ENCODE measurements at regions not wholly inside any gene's neighbourhood (a gene's known extent, or its start where the extent isn't known, plus 50 kb on each side); places are given as distances from the start of the nearest gene placed in this dataset.

- Histone ChIP-seq H3K36me3 (ENCODE audit: control insufficient read depth, insufficient read depth, low read length) (no peaks in the 10 kb centered on the region), H3K27me3 (ENCODE audit: control insufficient read depth, insufficient read depth, low read length) (no peaks in the 10 kb centered on the region), H3K9me3 (ENCODE audit: control insufficient read depth, insufficient read depth, low read length) (no peaks in the 10 kb centered on the region), H3K4me3 (ENCODE audit: low read depth, low read length) (no peak overlapping the region), H3K27ac (ENCODE audit: low read depth, low read length) (no peak overlapping the region), H3K4me1 (ENCODE audit: control insufficient read depth, insufficient read depth, low read length) (peaks cover 3% of the 10 kb centered on the region)
- no peak for DNase-seq (ENCODE audit: low read depth in 4 of 6, low spot score in 6 of 6)
- WGBS (ENCODE audit: insufficient coverage), result no CpG with 5 or more reads among the region's 3 CpGs
Measured at GRCh38 chr7:67590649-67591048, 594.0 kb downstream of the TYW1 start.

DNA sequence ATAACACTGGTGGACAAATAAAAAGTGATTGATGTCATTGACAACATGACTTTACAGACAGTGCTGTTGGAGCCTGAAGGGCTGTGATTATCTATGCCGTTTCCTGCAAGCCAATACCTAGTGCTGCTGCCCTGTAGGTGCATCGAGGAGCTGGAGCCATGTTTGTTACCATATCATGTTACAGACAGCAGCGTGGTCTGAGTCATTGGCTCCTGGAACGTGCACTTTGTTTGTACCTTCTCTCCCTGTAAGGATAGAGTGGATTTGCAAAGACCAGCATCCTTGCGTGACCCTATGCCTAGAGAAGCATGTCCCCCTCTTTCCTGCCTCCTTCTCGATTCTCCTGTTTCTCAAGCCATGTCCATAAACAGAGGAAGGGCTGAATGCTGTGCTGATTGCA lies 597.2 kb downstream of the TYW1 start:
- Histone ChIP-seq H3K27me3 (ENCODE audit: control insufficient read depth, insufficient read depth, low read length) (no peaks in the 10 kb centered on the region), H3K27ac (ENCODE audit: low read depth, low read length) (no peak overlapping the region), H3K9me3 (ENCODE audit: control insufficient read depth, insufficient read depth, low read length) (no peaks in the 10 kb centered on the region), H3K4me3 (ENCODE audit: low read depth, low read length) (no peak overlapping the region), H3K36me3 (ENCODE audit: control insufficient read depth, insufficient read depth, low read length) (no peaks in the 10 kb centered on the region), H3K4me1 (ENCODE audit: control insufficient read depth, insufficient read depth, low read length) (peaks cover under 1% of the 10 kb centered on the region)
- WGBS (ENCODE audit: insufficient coverage), result 40% methylated on average over 3 of the region's 6 CpGs
- no peak for DNase-seq (ENCODE audit: low read depth in 4 of 6, low spot score in 6 of 6)

- Histone ChIP-seq H3K27ac (ENCODE audit: low read depth, low read length) (no peak overlapping the region), H3K4me3 (ENCODE audit: low read depth, low read length) (no peak overlapping the region), H3K27me3 (ENCODE audit: control insufficient read depth, insufficient read depth, low read length) (no peaks in the 10 kb centered on the region), H3K9me3 (ENCODE audit: control insufficient read depth, insufficient read depth, low read length) (no peaks in the 10 kb centered on the region), H3K36me3 (ENCODE audit: control insufficient read depth, insufficient read depth, low read length) (no peaks in the 10 kb centered on the region), H3K4me1 (ENCODE audit: control insufficient read depth, insufficient read depth, low read length) (no peaks in the 10 kb centered on the region)
- DNase-seq (ENCODE audit: low read depth in 4 of 6, low spot score in 6 of 6), result peak in 2 of 6 donors; percentile 29 to 89
- 75% methylated on average over 9 of the region's 15 CpGs for WGBS (ENCODE audit: insufficient coverage)
Measured at GRCh38 chr7:67595431-67596180, 599.0 kb downstream of the TYW1 start.

DNA sequence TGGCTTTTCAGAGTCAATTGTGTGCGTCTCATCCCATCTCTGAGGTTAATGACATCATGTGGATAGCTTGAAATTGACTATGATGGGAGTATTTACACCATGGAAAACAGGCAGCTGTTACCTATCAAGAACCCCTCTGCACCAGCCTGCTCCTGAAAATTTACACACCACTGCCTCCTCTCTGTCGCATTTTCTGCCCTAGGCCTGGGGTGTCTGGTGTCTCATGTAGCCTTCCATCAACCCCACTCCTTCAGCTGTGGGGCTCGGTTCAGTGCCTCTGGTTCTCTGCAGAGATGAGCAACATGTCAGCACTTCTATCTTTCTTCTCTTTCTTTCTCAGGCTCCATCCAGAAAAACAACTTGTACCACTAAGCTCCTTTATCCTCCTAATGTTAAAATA lies 600.5 kb downstream of the TYW1 start:
- 97% methylated on average over 2 of the region's 3 CpGs for WGBS (ENCODE audit: insufficient coverage)

DNA sequence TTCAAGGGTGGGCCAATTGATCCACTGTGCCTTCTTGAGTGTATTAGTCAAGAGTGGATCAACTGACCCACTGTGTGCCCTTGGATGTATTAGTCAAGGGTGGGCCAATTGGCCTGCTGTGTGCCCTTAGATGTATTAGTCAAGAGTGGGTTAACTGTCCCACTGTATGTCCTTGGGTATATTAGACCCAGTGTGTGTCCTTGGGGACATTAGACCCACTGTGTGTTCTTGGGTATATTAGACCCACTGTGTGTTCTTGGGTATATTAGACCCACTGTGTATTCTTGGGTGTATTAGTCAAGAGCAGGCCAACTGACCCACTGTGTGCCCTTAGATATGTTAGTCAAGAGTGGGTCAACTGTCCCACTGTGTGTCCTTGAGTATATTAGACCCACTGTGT lies 601.8 kb downstream of the TYW1 start:
- no peaks in the 10 kb centered on the region for H3K4me1 ChIP-seq (ENCODE audit: control insufficient read depth, insufficient read depth, low read length)
- no peak for DNase-seq (ENCODE audit: low read depth in 4 of 6, low spot score in 6 of 6)

More for the DNA sequence above, 600.5 kb downstream of the TYW1 start:
- Histone ChIP-seq H3K4me1 (ENCODE audit: control insufficient read depth, insufficient read depth, low read length) (no peaks in the 10 kb centered on the region), H3K27me3 (ENCODE audit: control insufficient read depth, insufficient read depth, low read length) (no peaks in the 10 kb centered on the region), H3K4me3 (ENCODE audit: low read depth, low read length) (no peak overlapping the region), H3K27ac (ENCODE audit: low read depth, low read length) (no peak overlapping the region), H3K36me3 (ENCODE audit: control insufficient read depth, insufficient read depth, low read length) (no peaks in the 10 kb centered on the region), H3K9me3 (ENCODE audit: control insufficient read depth, insufficient read depth, low read length) (no peaks in the 10 kb centered on the region)
- DNase-seq (ENCODE audit: low read depth in 4 of 6, low spot score in 6 of 6), result no peak

DNA sequence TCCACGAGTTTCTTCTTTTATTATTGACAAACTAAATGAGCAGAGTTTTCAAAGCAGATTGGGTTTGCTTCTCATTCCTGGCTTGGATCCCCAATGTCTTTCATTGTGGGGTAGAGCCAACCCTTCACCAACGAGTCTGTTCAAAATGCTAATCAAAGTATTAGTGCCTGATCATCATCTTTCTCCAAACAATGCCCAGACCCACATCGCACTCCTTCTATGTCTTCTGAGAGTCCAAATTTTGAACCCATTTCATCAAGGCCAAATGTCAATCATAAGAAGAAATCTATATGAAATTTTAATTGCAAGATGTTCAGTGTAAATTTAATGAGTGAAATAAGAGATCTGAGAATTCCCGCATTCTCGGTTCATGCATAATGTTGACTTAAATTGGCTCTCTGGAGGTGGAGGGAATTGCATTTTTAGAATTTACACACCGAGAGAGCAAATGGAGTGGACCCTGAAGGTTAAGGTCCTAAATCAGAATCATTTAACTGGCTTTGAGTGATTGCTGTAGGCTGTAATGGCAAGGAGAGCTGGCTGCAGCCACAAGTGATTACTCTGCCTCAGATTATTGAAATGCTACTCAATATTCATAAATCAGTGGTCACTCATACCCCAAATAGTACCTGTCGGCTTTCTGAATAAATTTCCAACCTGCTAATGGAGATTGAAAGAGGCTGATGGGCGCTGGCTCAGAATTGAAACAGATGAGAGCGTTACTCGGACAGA lies 602.9 kb downstream of the TYW1 start:
- Histone ChIP-seq H3K9me3 (ENCODE audit: control insufficient read depth, insufficient read depth, low read length) (no peaks in the 10 kb centered on the region), H3K4me3 (ENCODE audit: low read depth, low read length) (no peak overlapping the region), H3K27ac (ENCODE audit: low read depth, low read length) (no peak overlapping the region), H3K4me1 (ENCODE audit: control insufficient read depth, insufficient read depth, low read length) (no peaks in the 10 kb centered on the region), H3K36me3 (ENCODE audit: control insufficient read depth, insufficient read depth, low read length) (no peaks in the 10 kb centered on the region), H3K27me3 (ENCODE audit: control insufficient read depth, insufficient read depth, low read length) (no peaks in the 10 kb centered on the region)
- 89% methylated on average over 5 of the region's 10 CpGs for WGBS (ENCODE audit: insufficient coverage)
- DNase-seq (ENCODE audit: low read depth in 4 of 6, low spot score in 6 of 6), result peak in 2 of 6 donors; percentile 64 to 79

More for the DNA sequence above, 601.8 kb downstream of the TYW1 start:
- H3K27me3 ChIP-seq (ENCODE audit: control insufficient read depth, insufficient read depth, low read length), result no peaks in the 10 kb centered on the region
- no peaks in the 10 kb centered on the region for H3K9me3 ChIP-seq (ENCODE audit: control insufficient read depth, insufficient read depth, low read length)
- H3K4me3 ChIP-seq (ENCODE audit: low read depth, low read length), result no peak overlapping the region
- H3K36me3 ChIP-seq (ENCODE audit: control insufficient read depth, insufficient read depth, low read length), result no peaks in the 10 kb centered on the region
- no peak overlapping the region for H3K27ac ChIP-seq (ENCODE audit: low read depth, low read length)

DNA sequence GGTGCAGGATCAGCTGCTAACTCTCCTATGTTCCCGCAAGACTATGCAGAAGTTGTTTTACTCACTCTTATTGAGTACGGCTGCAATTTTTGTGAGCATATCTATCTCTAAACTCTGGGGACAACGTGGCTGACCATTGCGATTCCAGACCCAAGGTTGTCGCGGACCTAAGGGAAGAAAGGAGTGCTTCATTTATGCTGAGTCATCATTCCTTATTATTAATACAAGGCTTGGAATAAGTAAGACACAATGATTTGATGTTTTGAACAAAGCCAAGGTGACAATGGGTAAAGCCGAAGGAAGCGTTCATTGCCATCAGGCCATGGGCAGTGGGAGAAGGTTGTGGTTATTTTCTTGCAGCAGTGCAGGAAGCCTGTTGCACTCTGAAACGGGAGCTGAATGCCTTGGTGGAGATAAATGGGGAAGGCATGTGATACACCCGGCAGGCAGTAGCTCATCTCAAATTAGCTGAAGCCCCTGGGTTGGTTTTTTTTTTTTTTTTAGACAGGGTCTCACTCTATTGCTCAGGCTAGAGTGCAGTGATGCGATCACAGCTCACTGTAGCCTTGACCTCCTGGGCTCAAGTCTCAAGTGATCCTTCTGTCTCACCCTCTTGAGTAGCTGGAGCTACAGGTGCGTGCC lies 605.7 kb downstream of the TYW1 start:
- no peak overlapping the region for H3K27ac ChIP-seq (ENCODE audit: low read depth, low read length)
- WGBS (ENCODE audit: insufficient coverage), result 78% methylated on average over 6 of the region's 12 CpGs
- H3K27me3 ChIP-seq (ENCODE audit: control insufficient read depth, insufficient read depth, low read length), result no peaks in the 10 kb centered on the region
- no peak for DNase-seq (ENCODE audit: low read depth in 4 of 6, low spot score in 6 of 6)
- no peaks in the 10 kb centered on the region for H3K4me1 ChIP-seq (ENCODE audit: control insufficient read depth, insufficient read depth, low read length)
- no peak overlapping the region for H3K4me3 ChIP-seq (ENCODE audit: low read depth, low read length)
- H3K36me3 ChIP-seq (ENCODE audit: control insufficient read depth, insufficient read depth, low read length), result no peaks in the 10 kb centered on the region
- no peaks in the 10 kb centered on the region for H3K9me3 ChIP-seq (ENCODE audit: control insufficient read depth, insufficient read depth, low read length)

GRCh38 chr7:67604461-67605386 lies 608.1 kb downstream of the TYW1 start:
- Histone ChIP-seq H3K36me3 (ENCODE audit: control insufficient read depth, insufficient read depth, low read length) (no peaks in the 10 kb centered on the region), H3K27ac (ENCODE audit: low read depth, low read length) (no peak overlapping the region), H3K4me1 (ENCODE audit: control insufficient read depth, insufficient read depth, low read length) (no peaks in the 10 kb centered on the region), H3K27me3 (ENCODE audit: control insufficient read depth, insufficient read depth, low read length) (no peaks in the 10 kb centered on the region), H3K4me3 (ENCODE audit: low read depth, low read length) (no peak overlapping the region), H3K9me3 (ENCODE audit: control insufficient read depth, insufficient read depth, low read length) (no peaks in the 10 kb centered on the region)
- no peak for DNase-seq (ENCODE audit: low read depth in 4 of 6, low spot score in 6 of 6)
- 75% methylated on average over 1 of the region's 2 CpGs for WGBS (ENCODE audit: insufficient coverage)

- DNase-seq (ENCODE audit: low read depth in 4 of 6, low spot score in 6 of 6), result no peak
- Histone ChIP-seq H3K27me3 (ENCODE audit: control insufficient read depth, insufficient read depth, low read length) (no peaks in the 10 kb centered on the region), H3K4me3 (ENCODE audit: low read depth, low read length) (no peak overlapping the region), H3K36me3 (ENCODE audit: control insufficient read depth, insufficient read depth, low read length) (no peaks in the 10 kb centered on the region), H3K9me3 (ENCODE audit: control insufficient read depth, insufficient read depth, low read length) (no peaks in the 10 kb centered on the region), H3K27ac (ENCODE audit: low read depth, low read length) (no peak overlapping the region), H3K4me1 (ENCODE audit: control insufficient read depth, insufficient read depth, low read length) (no peaks in the 10 kb centered on the region)
- 60% methylated on average over 1 of the region's 3 CpGs for WGBS (ENCODE audit: insufficient coverage)
Measured at GRCh38 chr7:67608806-67609205, 612.2 kb downstream of the TYW1 start.

All from spinal cord (tissue), 9 donors.